SK-N-SH (cell line): ENCODE measurements at regions not wholly inside any gene's neighbourhood (a gene's known extent, or its start where the extent isn't known, plus 50 kb on each side); places are given as distances from the start of the nearest gene placed in this dataset.

Experiments used
- CTCF ChIA-PET: fragments of 300-600, 350-600 bp; formaldehyde crosslinking; extraction: SDS; loops from one replicate; lab custom pipeline; 2021; lab: Yijun Ruan, JAX
- POLR2A ChIA-PET: fragments of 350-600 bp; sonication (Branson Sonifier 250); formaldehyde crosslinking; extraction: SDS; loops from one replicate; lab custom pipeline; 2020; ENCODE audit warnings: antibody characterized with exemption, inconsistent platforms; lab: Yijun Ruan, JAX
- DNase-seq: peaks from one replicate; pipeline ENCODE4 v3.0.0; 2012
- H2AFZ ChIP-seq: fragments of 200-600 bp; sonication (generic); 2 replicates; pipeline ENCODE4 v1.8.1; 2016; ENCODE audit warnings: antibody characterized with exemption, mild to moderate bottlenecking, low read depth
- H3F3A ChIP-seq: fragments of 200-600 bp; sonication (generic); replicated peaks from 2 replicates; pipeline ENCODE3; 2016; ENCODE audit warnings: antibody characterized with exemption, mild to moderate bottlenecking; ENCODE audit not compliant: insufficient read depth
- H3K27ac ChIP-seq, 2 experiments: fragments of 200-500 bp in 1 of 2; fragments of 200-600 bp in 1 of 2; sonication (Bioruptor generic) in 1 of 2; sonication (generic), shearing (Covaris generic) in 1 of 2; 2 replicates each; pipeline versions ENCODE4 v1.5.1 to v1.6.1; 2014 to 2016; ENCODE audit warnings: low read depth in 2 of 2, inconsistent platforms in 1 of 2, low read length in 1 of 2, mild to moderate bottlenecking in 1 of 2, mixed read lengths in 1 of 2
- H3K27me3 ChIP-seq: fragments of 200-600 bp; sonication (generic), shearing (Covaris generic); 2 replicates; pipeline ENCODE4 v1.6.1; 2016; ENCODE audit warnings: mixed run types; ENCODE audit not compliant: insufficient read depth
- H3K36me3 ChIP-seq, 2 experiments: fragments of 200-500 bp in 1 of 2; fragments of 200-600 bp in 1 of 2; sonication (Bioruptor generic) in 1 of 2; sonication (generic) in 1 of 2; replicated peaks in 1 of 2; 2 replicates each; pipeline versions ENCODE3 to v1.5.1; 2014 to 2016; ENCODE audit warnings: low read length in 1 of 2, mild to moderate bottlenecking in 1 of 2; ENCODE audit not compliant: insufficient read depth in 2 of 2, control insufficient read depth in 1 of 2
- H3K4me1 ChIP-seq, 2 experiments: fragments of 200-500 bp in 1 of 2; fragments of 200-600 bp in 1 of 2; sonication (Bioruptor generic) in 1 of 2; sonication (generic), shearing (Covaris generic) in 1 of 2; 2 replicates each; pipeline versions ENCODE4 v1.5.1 to v1.6.1; 2014 to 2016; ENCODE audit warnings: low read depth in 1 of 2, low read length in 1 of 2, mixed run types in 1 of 2; ENCODE audit not compliant: insufficient read depth in 2 of 2, control insufficient read depth in 1 of 2
- H3K4me2 ChIP-seq: fragments of 200-600 bp; sonication (generic), shearing (Covaris generic); 2 replicates; pipeline ENCODE4 v1.6.1; 2017; ENCODE audit warnings: mixed run types
- H3K4me3 ChIP-seq, 2 experiments: fragments of 200-500 bp in 1 of 2; fragments of 200-600 bp in 1 of 2; sonication (Bioruptor generic) in 1 of 2; sonication (generic), shearing (Covaris generic) in 1 of 2; 2 replicates each; pipeline versions ENCODE4 v1.5.1 to v1.8.1; 2014 to 2016; ENCODE audit warnings: low read depth in 2 of 2, inconsistent platforms in 1 of 2, low read length in 1 of 2, mild to moderate bottlenecking in 1 of 2, mixed read lengths in 1 of 2, moderate library complexity in 1 of 2
- H3K79me2 ChIP-seq: fragments of 200-600 bp; sonication (generic); 2 replicates; pipeline ENCODE4 v1.8.1; 2017; ENCODE audit warnings: mild to moderate bottlenecking; ENCODE audit not compliant: insufficient read depth
- H3K9ac ChIP-seq: fragments of 200-600 bp; sonication (generic); 2 replicates; pipeline ENCODE4 v1.6.1; 2017; ENCODE audit warnings: mixed run types
- H3K9me2 ChIP-seq: fragments of 200-600 bp; sonication (generic); 2 replicates; pipeline ENCODE4 v1.6.1; 2017; ENCODE audit warnings: mixed run types
- H3K9me3 ChIP-seq: fragments of 200-600 bp; sonication (generic); 2 replicates; pipeline ENCODE4 v1.6.1; 2017; ENCODE audit warnings: mixed run types, mild to moderate bottlenecking, moderate library complexity
- H4K20me1 ChIP-seq: fragments of 200-600 bp; sonication (generic); 2 replicates; pipeline ENCODE4 v1.6.1; 2017; ENCODE audit warnings: mild to moderate bottlenecking, mixed run types; ENCODE audit not compliant: insufficient read depth
- EZH2phosphoT487 ChIP-seq: fragments of 200-600 bp; sonication (generic); IDR thresholded peaks from 2 replicates; pipeline ENCODE4 v1.6.1; 2017; ENCODE audit warnings: low read depth, mixed run types, mild to moderate bottlenecking, antibody characterized with exemption, moderate library complexity, borderline replicate concordance
- FOXM1 ChIP-seq: IDR thresholded peaks from 2 replicates; pipeline ENCODE4 v1.4.0; 2012; ENCODE audit warnings: low read depth, mild to moderate bottlenecking
- MXI1 ChIP-seq: IDR thresholded peaks from 2 replicates; pipeline ENCODE4 v1.6.1; 2012; ENCODE audit warnings: mild to moderate bottlenecking, low read depth, low read length, improper control_type of control experiment
- NFIC ChIP-seq: IDR thresholded peaks from 2 replicates; pipeline ENCODE4 v1.4.0; 2012; ENCODE audit warnings: borderline replicate concordance
- NRF1 ChIP-seq: IDR thresholded peaks from 2 replicates; pipeline ENCODE4 v1.6.1; 2012; ENCODE audit warnings: low read depth, mild to moderate bottlenecking, low read length
- RAD21 ChIP-seq: IDR thresholded peaks from 2 replicates; pipeline ENCODE4 v1.6.1; 2012; ENCODE audit warnings: mild to moderate bottlenecking, low read length
- RCOR1 ChIP-seq: fragments of 150-350 bp; IDR thresholded peaks from 2 replicates; pipeline ENCODE4 v1.6.1; 2017; ENCODE audit warnings: antibody characterized with exemption, low read length
- REST ChIP-seq: IDR thresholded peaks from 2 replicates; pipeline ENCODE4 v1.6.1; 2012; ENCODE audit warnings: mild to moderate bottlenecking, low read depth, low read length, moderate library complexity
- TAF1 ChIP-seq: IDR thresholded peaks from 2 replicates; pipeline ENCODE4 v1.6.1; 2012; ENCODE audit warnings: low read depth, mild to moderate bottlenecking, low read length, moderate library complexity, borderline replicate concordance
- TEAD4 ChIP-seq: IDR thresholded peaks from 2 replicates; pipeline ENCODE4 v1.4.0; 2012; ENCODE audit warnings: mild to moderate bottlenecking, borderline replicate concordance; ENCODE audit not compliant: insufficient read depth
- ZBTB33 ChIP-seq: IDR thresholded peaks from 2 replicates; pipeline ENCODE4 v1.4.0; 2012; ENCODE audit warnings: low read depth, borderline replicate concordance
- WGBS: methylation state at CpG from one replicate; pipeline ENCODE4 v1.1.6; 2017; ENCODE audit warnings: low lambda C conversion rate; 5-methylcytosine and 5-hydroxymethylcytosine counted together
- TF ChIP-seq, protein P1 (sequence below): fragments of 150-350 bp; IDR thresholded peaks from 2 replicates; pipeline ENCODE4 v1.6.1; 2016; ENCODE audit warnings: mild to moderate bottlenecking, low read depth, low read length
- TF ChIP-seq, protein P2 (sequence below): IDR thresholded peaks from 2 replicates; pipeline ENCODE4 v1.4.0; 2012; ENCODE audit warnings: low read depth

GRCh38 chr9:87803623-87804345 is 77.9 kb downstream of the CTSL start (continued):
- TF ChIP-seq RAD21, result no peak
- TF ChIP-seq NFIC, result no peak
- TF ChIP-seq NRF1, result no peak
- no peak for TF ChIP-seq EZH2phosphoT487
- TF ChIP-seq, all 33 proteins: peak for 0

DNA sequence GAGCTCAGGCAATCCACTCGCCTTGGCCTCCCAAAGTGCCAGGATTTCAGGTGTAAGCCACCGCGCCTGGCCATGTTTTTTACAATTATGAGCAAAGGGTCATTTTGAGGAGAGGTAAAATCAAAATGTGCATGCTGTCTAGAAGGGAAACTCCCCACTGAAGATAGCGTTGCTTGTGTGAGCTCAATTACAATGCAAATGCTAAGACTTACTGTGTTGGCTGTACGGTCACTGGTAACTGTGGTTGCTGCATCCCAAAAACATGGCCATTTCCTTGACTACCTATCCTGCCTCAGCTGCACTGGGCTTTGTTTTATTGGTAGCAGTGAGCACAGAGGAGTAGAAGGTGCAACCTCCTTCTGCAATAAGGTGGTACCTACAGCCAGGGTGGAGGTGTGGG is 77.4 kb upstream of the SPATA31E1 start:
- H3K9ac ChIP-seq, result no peak overlapping the region
- H3F3A ChIP-seq, result no peaks in the 10 kb centered on the region
- H3K79me2 ChIP-seq, result no peaks in the 10 kb centered on the region
- no peak overlapping the region for H3K4me2 ChIP-seq
- no peak overlapping the region for H2AFZ ChIP-seq
- ChIA-PET POLR2A (no interaction called here), CTCF (no interaction called here)
- DNase-seq, result no peak
- H3K9me2 ChIP-seq, result no peaks in the 10 kb centered on the region
- H3K4me1 ChIP-seq, result no peaks in the 10 kb centered on the region; a peak in 1 of 4 replicates
- no peaks in the 10 kb centered on the region for H3K27me3 ChIP-seq
- no peaks in the 10 kb centered on the region for H4K20me1 ChIP-seq
- H3K27ac ChIP-seq, result no peak overlapping the region
- H3K4me3 ChIP-seq, result no peak overlapping the region
- H3K9me3 ChIP-seq, result no peaks in the 10 kb centered on the region
- no peaks in the 10 kb centered on the region for H3K36me3 ChIP-seq
- 47% methylated on average over 5 of the region's 5 CpGs for WGBS
- no peak for TF ChIP-seq RCOR1
- no peak for TF ChIP-seq FOXM1
- TF ChIP-seq TAF1, result no peak
- no peak for TF ChIP-seq MXI1
- TF ChIP-seq REST, result no peak
- TF ChIP-seq ZBTB33, result no peak
- no peak for TF ChIP-seq TEAD4
- TF ChIP-seq NFIC, result no peak
- TF ChIP-seq, protein P1, sequence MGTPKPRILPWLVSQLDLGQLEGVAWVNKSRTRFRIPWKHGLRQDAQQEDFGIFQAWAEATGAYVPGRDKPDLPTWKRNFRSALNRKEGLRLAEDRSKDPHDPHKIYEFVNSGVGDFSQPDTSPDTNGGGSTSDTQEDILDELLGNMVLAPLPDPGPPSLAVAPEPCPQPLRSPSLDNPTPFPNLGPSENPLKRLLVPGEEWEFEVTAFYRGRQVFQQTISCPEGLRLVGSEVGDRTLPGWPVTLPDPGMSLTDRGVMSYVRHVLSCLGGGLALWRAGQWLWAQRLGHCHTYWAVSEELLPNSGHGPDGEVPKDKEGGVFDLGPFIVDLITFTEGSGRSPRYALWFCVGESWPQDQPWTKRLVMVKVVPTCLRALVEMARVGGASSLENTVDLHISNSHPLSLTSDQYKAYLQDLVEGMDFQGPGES, result no peak
- TF ChIP-seq, protein P2, sequence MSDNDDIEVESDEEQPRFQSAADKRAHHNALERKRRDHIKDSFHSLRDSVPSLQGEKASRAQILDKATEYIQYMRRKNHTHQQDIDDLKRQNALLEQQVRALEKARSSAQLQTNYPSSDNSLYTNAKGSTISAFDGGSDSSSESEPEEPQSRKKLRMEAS, result no peak
